GM12878 (cell line): ENCODE measurements at regions not wholly inside any gene's neighbourhood (a gene's known extent, or its start where the extent isn't known, plus 50 kb on each side); places are given as distances from the start of the nearest gene placed in this dataset.

Experiments used
- BACH1 ChIP-seq: fragments of 450-650 bp; IDR thresholded peaks from 2 replicates; pipeline ENCODE4 v1.6.1; 2017; ENCODE audit warnings: mild to moderate bottlenecking, borderline replicate concordance
- HDAC6 ChIP-seq: fragments of 200-600 bp; sonication (generic); IDR thresholded peaks from one replicate; pipeline ENCODE4 v1.8.0; 2017; ENCODE audit warnings: antibody characterized with exemption; ENCODE audit not compliant: unreplicated experiment
- JUND ChIP-seq: IDR thresholded peaks from 2 replicates; pipeline ENCODE4 v1.6.1; 2012; ENCODE audit warnings: low read depth, mild to moderate bottlenecking, low read length, improper control_type of control experiment, moderate library complexity
- MEF2A ChIP-seq: IDR thresholded peaks from 2 replicates; pipeline ENCODE4 v1.6.1; 2011; ENCODE audit warnings: low read depth, mild to moderate bottlenecking, low read length, moderate library complexity; ENCODE audit not compliant: insufficient read depth
- MXI1 ChIP-seq: fragments of 150-350 bp; IDR thresholded peaks from 2 replicates; pipeline ENCODE4 v1.6.1; 2011; ENCODE audit warnings: low read depth, mild to moderate bottlenecking, inconsistent platforms, low read length, improper control_type of control experiment
- NFIC ChIP-seq: IDR thresholded peaks from 2 replicates; pipeline ENCODE4 v1.6.1; 2012; ENCODE audit warnings: low read depth, mild to moderate bottlenecking, inconsistent platforms, low read length, moderate library complexity
- PKNOX1 ChIP-seq: fragments of 450-650 bp; IDR thresholded peaks from 2 replicates; pipeline ENCODE4 v1.6.1; 2016; ENCODE audit warnings: mild to moderate bottlenecking
- RAD21 ChIP-seq: IDR thresholded peaks from 2 replicates; pipeline ENCODE4 v1.6.1; 2011; ENCODE audit warnings: mild to moderate bottlenecking, low read depth, low read length, moderate library complexity; ENCODE audit not compliant: insufficient read depth
- SMC3 ChIP-seq: IDR thresholded peaks from 2 replicates; pipeline ENCODE4 v1.6.1; 2011; ENCODE audit warnings: low read length, improper control_type of control experiment, borderline replicate concordance
- ZNF274 ChIP-seq: IDR thresholded peaks from one replicate; pipeline ENCODE4 v1.8.0; 2011; ENCODE audit not compliant: insufficient read length, insufficient read depth

GRCh38 chr4:36930562-36931111 lies 313.9 kb upstream of the NWD2 start:
- no peak for TF ChIP-seq PKNOX1
- TF ChIP-seq HDAC6: no peak
- no peak for TF ChIP-seq NFIC
- TF ChIP-seq JUND: no peak
- TF ChIP-seq BACH1: no peak
- TF ChIP-seq SMC3: no peak
- no peak for TF ChIP-seq ZNF274
- no peak for TF ChIP-seq MXI1
- TF ChIP-seq RAD21: no peak
- TF ChIP-seq MEF2A: no peak
